KMS-11 (cell line): ENCODE measurements at regions not wholly inside any gene's neighbourhood (a gene's known extent, or its start where the extent isn't known, plus 50 kb on each side); places are given as distances from the start of the nearest gene placed in this dataset.

Experiments
- H2AFZ ChIP-seq: fragments of 200-600 bp; sonication (generic); 2 replicates; pipeline ENCODE4 v1.6.1; 2016; ENCODE audit warnings: antibody characterized with exemption, mixed run types, low read depth
- H3K27ac ChIP-seq: fragments of 200-600 bp; sonication (generic); 2 replicates; pipeline ENCODE4 v1.6.1; 2016; ENCODE audit warnings: mild to moderate bottlenecking, mixed run types
- H3K27me3 ChIP-seq: fragments of 200-600 bp; sonication (generic); 2 replicates; pipeline ENCODE4 v1.6.1; 2017; ENCODE audit warnings: mild to moderate bottlenecking, low read depth, mixed run types, moderate library complexity; ENCODE audit not compliant: insufficient read depth
- H3K36me3 ChIP-seq: fragments of 200-600 bp; sonication (generic); 2 replicates; pipeline ENCODE4 v1.6.1; 2017; ENCODE audit warnings: mild to moderate bottlenecking, mixed run types; ENCODE audit not compliant: insufficient read depth
- H3K4me1 ChIP-seq: fragments of 200-600 bp; sonication (generic); 2 replicates; pipeline ENCODE4 v1.6.1; 2016; ENCODE audit warnings: mild to moderate bottlenecking, low read depth, mixed run types; ENCODE audit not compliant: poor library complexity, severe bottlenecking
- H3K4me2 ChIP-seq: fragments of 200-600 bp; sonication (generic); 2 replicates; pipeline ENCODE4 v1.7.0; 2016; ENCODE audit warnings: mild to moderate bottlenecking, mixed run types
- H3K4me3 ChIP-seq: fragments of 200-600 bp; sonication (generic); IDR thresholded peaks from 2 replicates; pipeline ENCODE4 v1.6.1; 2017; ENCODE audit warnings: low read depth, low read length, mixed read lengths; ENCODE audit not compliant: insufficient read depth
- H3K79me2 ChIP-seq: fragments of 200-600 bp; sonication (generic); 2 replicates; pipeline ENCODE4 v1.6.1; 2016; ENCODE audit warnings: low read depth, mixed run types; ENCODE audit not compliant: insufficient read depth
- H3K9ac ChIP-seq: fragments of 200-600 bp; sonication (generic); 2 replicates; pipeline ENCODE4 v1.6.1; 2016; ENCODE audit warnings: mild to moderate bottlenecking, mixed run types
- H4K20me1 ChIP-seq: fragments of 200-600 bp; sonication (generic); 2 replicates; pipeline ENCODE4 v1.6.1; 2016; ENCODE audit warnings: mild to moderate bottlenecking, mixed run types; ENCODE audit not compliant: insufficient read depth
- CTCF ChIP-seq: fragments of 200-600 bp; sonication (generic); conservative IDR thresholded peaks from 2 replicates; pipeline ENCODE4 v1.6.1; 2017; ENCODE audit warnings: low read depth, mild to moderate bottlenecking, antibody characterized with exemption, low read length, moderate library complexity, mixed read lengths

GRCh38 chr7:25662841-25663800 is 434.8 kb upstream of the NPVF start:
- Histone ChIP-seq H3K4me3 (no peak overlapping the region), H3K27ac (no peak overlapping the region), H3K4me2 (no peak overlapping the region), H2AFZ (no peak overlapping the region), H3K4me1 (no peaks in the 10 kb centered on the region), H4K20me1 (no peaks in the 10 kb centered on the region), H3K79me2 (no peaks in the 10 kb centered on the region), H3K9ac (no peak overlapping the region), H3K27me3 (no peaks in the 10 kb centered on the region), H3K36me3 (no peaks in the 10 kb centered on the region)
- no peak for TF ChIP-seq CTCF

GRCh38 chr7:25663877-25664276 is 435.6 kb upstream of the NPVF start:
- no peak for TF ChIP-seq CTCF
- Histone ChIP-seq H3K27me3 (no peaks in the 10 kb centered on the region), H3K36me3 (no peaks in the 10 kb centered on the region), H3K79me2 (no peaks in the 10 kb centered on the region), H2AFZ (no peak overlapping the region), H3K4me1 (no peaks in the 10 kb centered on the region), H3K27ac (no peak overlapping the region), H3K4me2 (no peak overlapping the region), H4K20me1 (no peaks in the 10 kb centered on the region), H3K9ac (no peak overlapping the region), H3K4me3 (no peak overlapping the region)

- H3K36me3 ChIP-seq, result no peaks in the 10 kb centered on the region
- TF ChIP-seq CTCF, result no peak
- no peak overlapping the region for H3K4me2 ChIP-seq
- H3K4me1 ChIP-seq, result no peaks in the 10 kb centered on the region
- H3K27ac ChIP-seq, result no peak overlapping the region
- no peaks in the 10 kb centered on the region for H4K20me1 ChIP-seq
- H2AFZ ChIP-seq, result no peak overlapping the region
- no peak overlapping the region for H3K9ac ChIP-seq
- no peak overlapping the region for H3K4me3 ChIP-seq
- no peaks in the 10 kb centered on the region for H3K79me2 ChIP-seq
- H3K27me3 ChIP-seq, result no peaks in the 10 kb centered on the region
These were observed 436.3 kb upstream of the NPVF start for GRCh38 chr7:25664593-25664992.

GRCh38 chr7:25665374-25665773 is 437.1 kb upstream of the NPVF start:
- H3K27me3 ChIP-seq, result no peaks in the 10 kb centered on the region
- no peaks in the 10 kb centered on the region for H4K20me1 ChIP-seq
- no peaks in the 10 kb centered on the region for H3K4me1 ChIP-seq
- H3K36me3 ChIP-seq, result no peaks in the 10 kb centered on the region
- no peak overlapping the region for H3K4me3 ChIP-seq
- no peak overlapping the region for H2AFZ ChIP-seq
- no peak overlapping the region for H3K9ac ChIP-seq
- no peak for TF ChIP-seq CTCF
- H3K4me2 ChIP-seq, result no peak overlapping the region
- no peaks in the 10 kb centered on the region for H3K79me2 ChIP-seq
- no peak overlapping the region for H3K27ac ChIP-seq
